Loucy (cell line): ENCODE measurements at regions not wholly inside any gene's neighbourhood (a gene's known extent, or its start where the extent isn't known, plus 50 kb on each side); places are given as distances from the start of the nearest gene placed in this dataset.

Experiments used
- EZH2phosphoT487 ChIP-seq: fragments of 200-600 bp; IDR thresholded peaks from 2 replicates; pipeline ENCODE4 v1.6.1; 2018; ENCODE audit warnings: antibody characterized with exemption, mild to moderate bottlenecking, moderate library complexity, borderline replicate concordance
- TF ChIP-seq, protein P1 (sequence below): fragments of 200-600 bp; sonication (generic); conservative IDR thresholded peaks from 2 replicates; pipeline ENCODE4 v1.5.1; 2014; ENCODE audit warnings: mild to moderate bottlenecking, antibody characterized with exemption, low read length

DNA sequence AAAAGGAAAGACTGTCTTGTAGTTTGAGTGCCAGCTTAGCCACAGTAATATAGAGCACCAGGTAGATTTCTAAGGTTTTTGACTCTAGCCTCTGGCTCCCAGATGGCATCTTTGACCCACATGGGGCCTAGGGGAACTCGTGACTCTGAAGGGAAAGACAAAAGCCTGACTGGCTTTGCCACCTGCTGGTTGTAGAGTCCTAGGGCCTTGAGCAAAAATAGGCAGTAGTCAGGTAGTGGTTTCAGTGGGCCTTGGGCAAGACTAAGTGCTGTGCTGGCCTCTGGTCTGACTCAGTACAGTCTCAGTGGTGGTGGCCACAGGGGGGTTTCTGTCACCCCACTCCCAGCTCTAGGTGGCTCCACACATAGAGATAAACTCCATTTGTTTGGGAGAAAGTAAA lies 349.4 kb downstream of the FAM181B start:
- TF ChIP-seq, protein P1, sequence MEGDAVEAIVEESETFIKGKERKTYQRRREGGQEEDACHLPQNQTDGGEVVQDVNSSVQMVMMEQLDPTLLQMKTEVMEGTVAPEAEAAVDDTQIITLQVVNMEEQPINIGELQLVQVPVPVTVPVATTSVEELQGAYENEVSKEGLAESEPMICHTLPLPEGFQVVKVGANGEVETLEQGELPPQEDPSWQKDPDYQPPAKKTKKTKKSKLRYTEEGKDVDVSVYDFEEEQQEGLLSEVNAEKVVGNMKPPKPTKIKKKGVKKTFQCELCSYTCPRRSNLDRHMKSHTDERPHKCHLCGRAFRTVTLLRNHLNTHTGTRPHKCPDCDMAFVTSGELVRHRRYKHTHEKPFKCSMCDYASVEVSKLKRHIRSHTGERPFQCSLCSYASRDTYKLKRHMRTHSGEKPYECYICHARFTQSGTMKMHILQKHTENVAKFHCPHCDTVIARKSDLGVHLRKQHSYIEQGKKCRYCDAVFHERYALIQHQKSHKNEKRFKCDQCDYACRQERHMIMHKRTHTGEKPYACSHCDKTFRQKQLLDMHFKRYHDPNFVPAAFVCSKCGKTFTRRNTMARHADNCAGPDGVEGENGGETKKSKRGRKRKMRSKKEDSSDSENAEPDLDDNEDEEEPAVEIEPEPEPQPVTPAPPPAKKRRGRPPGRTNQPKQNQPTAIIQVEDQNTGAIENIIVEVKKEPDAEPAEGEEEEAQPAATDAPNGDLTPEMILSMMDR: no peak
- no peak for TF ChIP-seq EZH2phosphoT487
